H1 (cell line): ENCODE measurements at regions not wholly inside any gene's neighbourhood (a gene's known extent, or its start where the extent isn't known, plus 50 kb on each side); places are given as distances from the start of the nearest gene placed in this dataset.
"Not testable (repeated sequence)": the region's sequence is repeated elsewhere in the genome, so short reads cannot be mapped to it uniquely, and the experiment has no call there.

Source experiments
- CTCF ChIA-PET: fragments of 300-600 bp; sonication (Branson Sonifier 250); formaldehyde crosslinking; loops from one replicate; lab custom pipeline; 2021; ENCODE audit not compliant: partially characterized antibody; lab: Charles Lee
- POLR2A ChIA-PET: fragments of 300-600 bp; sonication (Branson Sonifier 250); formaldehyde crosslinking; loops from one replicate; lab custom pipeline; 2021; ENCODE audit warnings: inconsistent platforms; ENCODE audit not compliant: partially characterized antibody; lab: Charles Lee
- DNase-seq, 2 experiments: peaks; one replicate each; pipeline versions ENCODE4 v3.0.0 to v3.0.0-alpha.2; 2010 to 2022; ENCODE audit warnings: low spot score in 2 of 2, low read depth in 1 of 2, mixed read lengths in 1 of 2
- FAIRE-seq: peaks from 2 replicates; lab custom pipeline; 2011; peaks lifted over from hg19 to GRCh38; lab: Jason Lieb, UNC
- H2AFZ ChIP-seq: 2 replicates; pipeline ENCODE4 v1.8.1; 2012; ENCODE audit warnings: low read length, inconsistent platforms
- H2AK5ac ChIP-seq: 2 replicates; pipeline ENCODE4 v1.6.1; 2013; ENCODE audit warnings: low read depth, low read length
- H2BK120ac ChIP-seq: replicated peaks from 2 replicates; pipeline ENCODE3; 2013; ENCODE audit warnings: low read depth, low read length, inconsistent platforms
- H2BK12ac ChIP-seq: 2 replicates; pipeline ENCODE4 v1.6.1; 2013; ENCODE audit warnings: low read depth, low read length
- H2BK15ac ChIP-seq: 2 replicates; pipeline ENCODE4 v1.6.1; 2013; ENCODE audit warnings: low read length
- H2BK20ac ChIP-seq: 2 replicates; pipeline ENCODE4 v1.6.1; 2013; ENCODE audit warnings: low read length
- H2BK5ac ChIP-seq: 2 replicates; pipeline ENCODE4 v1.6.1; 2013; ENCODE audit warnings: low read depth, low read length
- H3K14ac ChIP-seq: 2 replicates; pipeline ENCODE4 v1.6.1; 2013; ENCODE audit warnings: inconsistent platforms; ENCODE audit not compliant: insufficient read length
- H3K18ac ChIP-seq: 2 replicates; pipeline ENCODE4 v1.6.1; 2013; ENCODE audit warnings: low read length; ENCODE audit errors: extremely low read depth
- H3K23ac ChIP-seq: 2 replicates; pipeline ENCODE4 v1.6.1; 2013; ENCODE audit warnings: inconsistent platforms; ENCODE audit not compliant: insufficient read length
- H3K23me2 ChIP-seq: 2 replicates; pipeline ENCODE4 v1.6.1; 2013; ENCODE audit warnings: low read depth, low read length
- H3K27ac ChIP-seq: 2 replicates; pipeline ENCODE4 v1.6.1; 2011; ENCODE audit warnings: low read depth, low read length, inconsistent platforms
- H3K27me3 ChIP-seq, 4 experiments: replicated peaks in 1 of 4; 1 replicate in 1 of 4; 2 replicates in 3 of 4; pipeline versions ENCODE4 v1.6.1 to v1.8.1; 2011 to 2013; ENCODE audit warnings: low read length in 3 of 4, mild to moderate bottlenecking in 3 of 4, inconsistent platforms in 2 of 4, mixed read lengths in 2 of 4, moderate library complexity in 1 of 4; ENCODE audit not compliant: control insufficient read depth in 3 of 4, insufficient read depth in 3 of 4; ENCODE audit errors: extremely low read depth in 1 of 4
- H3K36me3 ChIP-seq, 4 experiments: 2 replicates each; pipeline versions ENCODE4 v1.6.1 to v1.8.1; 2011 to 2013; ENCODE audit warnings: mild to moderate bottlenecking in 4 of 4, low read length in 3 of 4, moderate library complexity in 2 of 4, control low read depth in 1 of 4, inconsistent platforms in 1 of 4; ENCODE audit not compliant: insufficient read depth in 4 of 4, control insufficient read depth in 2 of 4
- H3K4ac ChIP-seq: replicated peaks from 2 replicates; pipeline ENCODE3; 2013; ENCODE audit warnings: low read length, low read depth, mixed read lengths, inconsistent platforms; ENCODE audit not compliant: insufficient read length
- H3K4me1 ChIP-seq, 4 experiments: replicated peaks in 1 of 4; 1 replicate in 1 of 4; 2 replicates in 3 of 4; pipeline versions ENCODE4 v1.6.1 to v1.8.1; 2011 to 2013; ENCODE audit warnings: low read length in 3 of 4, inconsistent platforms in 2 of 4, mixed read lengths in 1 of 4; ENCODE audit not compliant: insufficient read depth in 4 of 4, control insufficient read depth in 3 of 4
- H3K4me2 ChIP-seq, 2 experiments: 2 replicates each; pipeline versions ENCODE4 v1.6.1 to v1.8.1; 2011 to 2013; ENCODE audit warnings: low read depth in 2 of 2, low read length in 2 of 2, control low read depth in 1 of 2, inconsistent platforms in 1 of 2, mild to moderate bottlenecking in 1 of 2; ENCODE audit not compliant: insufficient read depth in 1 of 2
- H3K4me3 ChIP-seq, 4 experiments: fragments of 200-600, 300-600 bp in 1 of 4; sonication (generic), shearing (Covaris generic), sonication (Bioruptor Twin) in 1 of 4; 2 replicates each; pipeline versions ENCODE4 v1.5.1 to v1.8.1; 2011 to 2016; ENCODE audit warnings: low read length in 4 of 4, low read depth in 3 of 4, control low read depth in 2 of 4, inconsistent platforms in 2 of 4, mild to moderate bottlenecking in 2 of 4, mixed read lengths in 1 of 4, moderate library complexity in 1 of 4; ENCODE audit not compliant: insufficient read depth in 2 of 4; ENCODE audit errors: extremely low read depth in 1 of 4
- H3K56ac ChIP-seq: replicated peaks from 2 replicates; pipeline ENCODE3; 2013; ENCODE audit warnings: low read depth, mild to moderate bottlenecking, mixed read lengths, low read length, inconsistent platforms; ENCODE audit not compliant: insufficient read length
- H3K79me1 ChIP-seq: 2 replicates; pipeline ENCODE4 v1.6.1; 2013; ENCODE audit warnings: low read depth, low read length, control low read depth
- H3K79me2 ChIP-seq, 2 experiments: 2 replicates each; pipeline versions ENCODE4 v1.6.1 to v1.8.1; 2012 to 2013; ENCODE audit warnings: low read length in 2 of 2, mild to moderate bottlenecking in 2 of 2, inconsistent platforms in 1 of 2; ENCODE audit not compliant: insufficient read depth in 2 of 2, control insufficient read depth in 1 of 2
- H3K9ac ChIP-seq, 4 experiments: replicated peaks in 1 of 4; 1 replicate in 1 of 4; 2 replicates in 3 of 4; pipeline versions ENCODE4 v1.6.1 to v1.8.1; 2011 to 2013; ENCODE audit warnings: low read depth in 3 of 4, low read length in 3 of 4, control low read depth in 2 of 4, mild to moderate bottlenecking in 2 of 4, moderate library complexity in 2 of 4, inconsistent platforms in 1 of 4; ENCODE audit errors: extremely low read depth in 1 of 4
- H3K9me3 ChIP-seq, 2 experiments: 2 replicates each; pipeline versions ENCODE4 v1.6.1 to v1.8.1; 2012 to 2013; ENCODE audit warnings: mild to moderate bottlenecking in 2 of 2, moderate library complexity in 2 of 2, control low read depth in 1 of 2, inconsistent platforms in 1 of 2, low read depth in 1 of 2, low read length in 1 of 2, mixed read lengths in 1 of 2; ENCODE audit not compliant: insufficient read depth in 2 of 2
- H4K20me1 ChIP-seq, 2 experiments: replicated peaks in 1 of 2; 2 replicates each; pipeline versions ENCODE3 to v1.8.1; 2011 to 2013; ENCODE audit warnings: inconsistent platforms in 2 of 2, low read length in 2 of 2, mild to moderate bottlenecking in 1 of 2; ENCODE audit not compliant: insufficient read depth in 2 of 2, control insufficient read depth in 1 of 2
- H4K5ac ChIP-seq: 2 replicates; pipeline ENCODE4 v1.6.1; 2013; ENCODE audit warnings: low read length, low read depth, mixed read lengths, inconsistent platforms; ENCODE audit not compliant: insufficient read length
- H4K8ac ChIP-seq: 2 replicates; pipeline ENCODE4 v1.8.0; 2013; ENCODE audit warnings: mild to moderate bottlenecking, moderate library complexity, low read length, inconsistent platforms; ENCODE audit not compliant: insufficient read depth; ENCODE audit errors: extremely low read depth
- H4K91ac ChIP-seq: replicated peaks from 2 replicates; pipeline ENCODE3; 2013; ENCODE audit warnings: low read length, mixed read lengths, inconsistent platforms; ENCODE audit not compliant: insufficient read length
- KDM4A ChIP-seq: IDR thresholded peaks from one replicate; pipeline ENCODE4 v1.7.1; 2012; ENCODE audit warnings: low read depth, mild to moderate bottlenecking, moderate library complexity, low read length, inconsistent platforms; ENCODE audit not compliant: severe bottlenecking
- SP2 ChIP-seq: IDR thresholded peaks from 2 replicates; pipeline ENCODE4 v1.6.1; 2012; ENCODE audit warnings: mild to moderate bottlenecking, low read length, inconsistent platforms
- WGBS, 2 experiments: shearing (Covaris generic) in 1 of 2; methylation state at CpG; one replicate each; pipeline versions ENCODE4 v1.1.6 to v1.1.7; 2013 to 2015; ENCODE audit warnings: low lambda C conversion rate in 2 of 2, mixed read lengths in 2 of 2, inconsistent platforms in 1 of 2, low coverage in 1 of 2, missing lambda C conversion rate in 1 of 2; ENCODE audit not compliant: insufficient replicate concordance in 2 of 2, insufficient coverage in 1 of 2, insufficient read length in 1 of 2; ENCODE audit errors: extremely low coverage in 1 of 2, missing lambda C conversion rate in 1 of 2; 5-methylcytosine and 5-hydroxymethylcytosine counted together
- TF ChIP-seq, protein P1 (sequence below): IDR thresholded peaks from 2 replicates; pipeline ENCODE4 v1.6.1; 2011; ENCODE audit warnings: low read depth, mild to moderate bottlenecking, low read length; ENCODE audit not compliant: insufficient read depth

DNA sequence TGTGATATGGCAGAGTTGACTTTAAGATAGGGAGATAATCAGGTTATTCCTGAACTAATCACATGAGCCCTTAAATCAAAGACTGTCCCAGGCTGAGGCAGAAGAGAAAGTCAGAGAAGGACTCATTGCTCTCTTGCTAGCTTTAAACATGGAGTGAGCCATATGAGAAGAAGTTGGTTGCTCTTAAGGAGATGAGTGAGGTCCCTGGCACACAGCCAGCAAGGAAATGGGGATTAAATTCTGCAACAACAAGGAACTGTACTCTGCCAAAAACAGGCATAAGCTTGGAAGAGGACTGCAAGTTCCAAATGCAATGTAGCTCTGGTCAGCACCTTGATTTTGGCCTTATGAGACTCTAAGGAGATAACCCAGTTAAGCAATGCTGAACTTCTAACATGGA is 457.0 kb downstream of the PLOD2 start (continued):
- TF ChIP-seq, protein P1, sequence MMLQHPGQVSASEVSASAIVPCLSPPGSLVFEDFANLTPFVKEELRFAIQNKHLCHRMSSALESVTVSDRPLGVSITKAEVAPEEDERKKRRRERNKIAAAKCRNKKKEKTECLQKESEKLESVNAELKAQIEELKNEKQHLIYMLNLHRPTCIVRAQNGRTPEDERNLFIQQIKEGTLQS, result no peak
- TF ChIP-seq KDM4A (no peak), SP2 (no peak)
- TF ChIP-seq, all 59 proteins: peak for 0

DNA sequence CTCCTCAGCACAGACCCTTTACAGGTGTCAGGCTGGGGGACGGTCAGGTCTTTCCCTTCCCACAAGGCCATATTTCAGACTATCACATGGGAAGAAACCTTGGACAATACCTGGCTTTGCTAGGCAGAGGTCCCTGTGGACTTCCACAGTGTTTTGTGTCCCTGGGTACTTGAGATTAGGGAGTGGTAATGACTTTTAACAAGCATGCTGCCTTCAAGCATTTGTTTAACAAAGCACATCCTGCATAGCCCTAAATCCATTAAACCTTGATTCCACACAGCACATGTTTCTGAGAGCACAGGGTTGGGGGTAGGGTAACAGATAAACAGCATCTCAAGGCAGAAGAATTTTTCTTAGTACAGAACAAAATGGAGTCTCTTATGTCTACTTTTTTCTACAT is 451.2 kb downstream of the PLOD2 start:
- H2BK20ac ChIP-seq, H2AK5ac ChIP-seq, H3K79me2 ChIP-seq, H4K20me1 ChIP-seq, DNase-seq, FAIRE-seq, H3K23ac ChIP-seq, H3K56ac ChIP-seq, H3K4me1 ChIP-seq, H3K23me2 ChIP-seq, H3K79me1 ChIP-seq, H3K4me2 ChIP-seq, H3K14ac ChIP-seq, H4K5ac ChIP-seq, H2BK12ac ChIP-seq, H2BK5ac ChIP-seq, H3K9ac ChIP-seq, POLR2A ChIA-PET, H2AFZ ChIP-seq, H3K36me3 ChIP-seq, H4K8ac ChIP-seq, H3K27me3 ChIP-seq, H2BK120ac ChIP-seq, H3K27ac ChIP-seq, CTCF ChIA-PET, H3K4ac ChIP-seq, H3K18ac ChIP-seq, H4K91ac ChIP-seq, H2BK15ac ChIP-seq, H3K4me3 ChIP-seq: not testable (repeated sequence)
- WGBS, 2 experiments, result no CpG with 5 or more reads among the region's 1 CpG
- peaks cover 7 to 12% of the 10 kb centered on the region in 2 experiments; a peak in 2 of 4 replicates for H3K9me3 ChIP-seq
